ENCODE measurements at regions not wholly inside any gene's neighbourhood (a gene's known extent, or its start where the extent isn't known, plus 50 kb on each side); places are given as distances from the start of the nearest gene placed in this dataset.

- FAIRE-seq (no peak), DNase-seq (ENCODE audit: insufficient read length, low spot score) (no peak)
- no peak for TF ChIP-seq CTCF (IDR thresholded peaks at IDR 0.05; ENCODE audit: insufficient read depth, missing control alignments)
These were observed 478.9 kb downstream of the HTR1A start for GRCh38 chr5:63483338-63483737.

- FAIRE-seq (no peak), DNase-seq (ENCODE audit: insufficient read length, low spot score) (no peak)
These were observed 488.8 kb downstream of the HTR1A start for GRCh38 chr5:63473335-63473967.

GRCh38 chr5:63456279-63456678 lies 506.0 kb downstream of the HTR1A start:
- no peak for DNase-seq (ENCODE audit: insufficient read length, low spot score)
- FAIRE-seq = no peak
- TF ChIP-seq CTCF (IDR thresholded peaks at IDR 0.05; ENCODE audit: insufficient read depth, missing control alignments) = no peak

More at GRCh38 chr5:63473335-63473967, 488.8 kb downstream of the HTR1A start:
- no peak for TF ChIP-seq CTCF (IDR thresholded peaks at IDR 0.05; ENCODE audit: insufficient read depth, missing control alignments)

GRCh38 chr5:63451188-63451587 lies 511.1 kb downstream of the HTR1A start:
- FAIRE-seq (no peak), DNase-seq (ENCODE audit: insufficient read length, low spot score) (no peak)
- no peak for TF ChIP-seq CTCF (IDR thresholded peaks at IDR 0.05; ENCODE audit: insufficient read depth, missing control alignments)

- DNase-seq (ENCODE audit: insufficient read length, low spot score) = no peak
- FAIRE-seq = no peak
- TF ChIP-seq CTCF (IDR thresholded peaks at IDR 0.05; ENCODE audit: insufficient read depth, missing control alignments) = no peak
These were observed 522.7 kb downstream of the HTR1A start for GRCh38 chr5:63439537-63439936.

GRCh38 chr5:63409737-63410136 lies 552.5 kb downstream of the HTR1A start:
- FAIRE-seq = no peak
- no peak for DNase-seq (ENCODE audit: insufficient read length, low spot score)
- TF ChIP-seq CTCF (IDR thresholded peaks at IDR 0.05; ENCODE audit: insufficient read depth, missing control alignments) = no peak

GRCh38 chr5:63408984-63409383 lies 553.3 kb downstream of the HTR1A start:
- FAIRE-seq = no peak

More at GRCh38 chr5:63408984-63409383, 553.3 kb downstream of the HTR1A start:
- DNase-seq (ENCODE audit: insufficient read length, low spot score) = no peak
- no peak for TF ChIP-seq CTCF (IDR thresholded peaks at IDR 0.05; ENCODE audit: insufficient read depth, missing control alignments)

All from D721Med (cell line).